ENCODE measurements at regions not wholly inside any gene's neighbourhood (a gene's known extent, or its start where the extent isn't known, plus 50 kb on each side); places are given as distances from the start of the nearest gene placed in this dataset.

- no peak for TF ChIP-seq CTCF (IDR thresholded peaks at IDR 0.05; ENCODE audit: extremely low read depth, insufficient read depth, missing control alignments)
- in situ Hi-C loops (cut with MboI; ENCODE audit: low pct_unique_long_range_greater_than_20kb, low sequenced_read_pairs, unreplicated experiment) = no loop called here
- no peak for DNase-seq (ENCODE audit: low spot score)
Observed at GRCh38 chr1:213688655-213689054, 299.1 kb upstream of the PROX1 start.

GRCh38 chr1:213689260-213689659 lies 298.5 kb upstream of the PROX1 start:
- in situ Hi-C loops (cut with MboI; ENCODE audit: low pct_unique_long_range_greater_than_20kb, low sequenced_read_pairs, unreplicated experiment) = no loop called here
- no peak for TF ChIP-seq CTCF (IDR thresholded peaks at IDR 0.05; ENCODE audit: extremely low read depth, insufficient read depth, missing control alignments)

GRCh38 chr1:213690341-213690917 lies 297.3 kb upstream of the PROX1 start:
- in situ Hi-C loops (cut with MboI; ENCODE audit: low pct_unique_long_range_greater_than_20kb, low sequenced_read_pairs, unreplicated experiment) = no loop called here
- TF ChIP-seq CTCF (IDR thresholded peaks at IDR 0.05; ENCODE audit: extremely low read depth, insufficient read depth, missing control alignments) = no peak
- DNase-seq (ENCODE audit: low spot score) = no peak

More at GRCh38 chr1:213689260-213689659, 298.5 kb upstream of the PROX1 start:
- no peak for DNase-seq (ENCODE audit: low spot score)

GRCh38 chr1:213692321-213692720 lies 295.5 kb upstream of the PROX1 start:
- in situ Hi-C loops (cut with MboI; ENCODE audit: low pct_unique_long_range_greater_than_20kb, low sequenced_read_pairs, unreplicated experiment) = no loop called here
- no peak for TF ChIP-seq CTCF (IDR thresholded peaks at IDR 0.05; ENCODE audit: extremely low read depth, insufficient read depth, missing control alignments)
- no peak for DNase-seq (ENCODE audit: low spot score)

GRCh38 chr1:213693864-213694263 lies 293.9 kb upstream of the PROX1 start:
- in situ Hi-C loops (cut with MboI; ENCODE audit: low pct_unique_long_range_greater_than_20kb, low sequenced_read_pairs, unreplicated experiment) = no loop called here
- DNase-seq (ENCODE audit: low spot score) = no peak
- TF ChIP-seq CTCF (IDR thresholded peaks at IDR 0.05; ENCODE audit: extremely low read depth, insufficient read depth, missing control alignments) = no peak

GRCh38 chr1:213697192-213697802 lies 290.5 kb upstream of the PROX1 start:
- no peak for DNase-seq (ENCODE audit: low spot score)
- in situ Hi-C loops (cut with MboI; ENCODE audit: low pct_unique_long_range_greater_than_20kb, low sequenced_read_pairs, unreplicated experiment) = no loop called here
- no peak for TF ChIP-seq CTCF (IDR thresholded peaks at IDR 0.05; ENCODE audit: extremely low read depth, insufficient read depth, missing control alignments)
